Mononuclear cell (primary cell): ENCODE measurements at regions not wholly inside any gene's neighbourhood (a gene's known extent, or its start where the extent isn't known, plus 50 kb on each side); places are given as distances from the start of the nearest gene placed in this dataset.
"Not testable (repeated sequence)": the region's sequence is repeated elsewhere in the genome, so short reads cannot be mapped to it uniquely, and the experiment has no call there.

Experiments
- H3K27me3 ChIP-seq: 2 replicates; pipeline ENCODE4 v1.6.0; 2011; ENCODE audit warnings: low read length, control low read depth; ENCODE audit not compliant: insufficient read depth
- H3K4me1 ChIP-seq: 2 replicates; pipeline ENCODE4 v1.5.1; 2011; ENCODE audit warnings: mild to moderate bottlenecking, low read length, control low read depth; ENCODE audit not compliant: insufficient read depth
- H3K4me3 ChIP-seq: 2 replicates; pipeline ENCODE4 v1.5.1; 2011; ENCODE audit warnings: mild to moderate bottlenecking, low read length, moderate library complexity
- H3K9me3 ChIP-seq: 2 replicates; pipeline ENCODE4 v1.5.1; 2011; ENCODE audit warnings: low read depth, mild to moderate bottlenecking, control low read depth, low read length

DNA sequence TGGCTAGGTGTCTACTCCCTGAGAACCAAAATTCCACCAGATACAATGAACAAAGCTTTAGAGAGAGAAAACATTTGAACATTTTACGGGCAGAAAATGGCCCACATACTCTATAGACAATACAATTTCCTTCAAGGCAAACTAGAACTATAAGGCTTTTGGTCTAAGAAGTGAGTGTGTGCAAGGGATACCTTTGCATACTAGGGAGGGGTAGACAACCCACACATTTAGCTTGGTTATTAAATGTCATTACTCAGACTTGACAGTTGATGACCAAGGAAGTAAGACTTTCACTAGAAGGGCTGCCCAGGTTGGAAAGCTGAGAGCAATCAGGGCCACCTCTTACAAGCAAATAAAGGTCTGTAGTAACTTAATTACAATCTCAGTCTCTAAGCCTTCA is 64.0 kb upstream of the PLEKHM1 start:
- not testable (repeated sequence) for H3K4me3 ChIP-seq, H3K4me1 ChIP-seq, H3K9me3 ChIP-seq, H3K27me3 ChIP-seq

DNA sequence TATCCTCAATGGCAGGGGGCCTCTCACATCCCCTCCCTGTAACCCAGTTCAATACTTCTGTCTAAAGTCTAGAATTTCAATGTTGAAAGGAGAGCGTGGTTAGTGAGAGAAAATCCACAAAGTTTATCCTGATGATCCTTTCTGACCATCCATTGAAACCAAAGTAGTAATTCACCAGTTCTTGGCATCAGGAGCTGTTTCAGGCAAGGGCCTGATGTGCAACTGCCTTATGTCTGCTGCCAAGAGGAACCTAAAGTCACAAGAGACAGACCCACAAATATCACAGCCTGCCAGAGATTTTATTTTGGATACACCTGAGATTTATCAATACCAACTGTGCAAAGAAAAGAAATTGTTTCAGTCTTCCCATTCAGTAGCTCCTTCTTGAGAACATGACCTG is 68.3 kb upstream of the PLEKHM1 start:
- H3K4me1 ChIP-seq, H3K27me3 ChIP-seq, H3K4me3 ChIP-seq, H3K9me3 ChIP-seq: not testable (repeated sequence)

- H3K9me3 ChIP-seq, H3K4me3 ChIP-seq, H3K4me1 ChIP-seq, H3K27me3 ChIP-seq: not testable (repeated sequence)
Observed at GRCh38 chr17:45562868-45563267, 72.3 kb upstream of the PLEKHM1 start.

- H3K9me3 ChIP-seq, H3K4me3 ChIP-seq, H3K27me3 ChIP-seq, H3K4me1 ChIP-seq: not testable (repeated sequence)
Observed at GRCh38 chr17:45563283-45563682, 72.8 kb upstream of the PLEKHM1 start.

DNA sequence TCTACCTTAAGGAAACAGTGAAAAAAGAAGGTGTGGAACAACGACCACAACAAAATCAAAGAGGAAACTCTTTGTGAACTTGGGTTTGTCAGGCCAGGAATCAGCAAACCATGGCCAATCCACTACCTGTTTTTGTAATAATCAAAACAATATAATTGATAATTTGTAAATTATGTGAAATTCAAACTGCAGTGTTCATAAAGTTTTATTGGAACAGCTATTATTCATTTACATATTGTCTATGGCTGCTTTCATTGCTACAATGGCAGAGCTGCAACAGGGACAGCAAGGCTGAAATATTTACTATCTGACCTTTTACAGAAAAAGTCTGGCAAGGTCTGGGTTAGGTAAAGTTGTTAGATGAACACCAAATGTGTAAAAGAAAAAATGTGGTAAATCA is 77.8 kb upstream of the PLEKHM1 start:
- not testable (repeated sequence) for H3K9me3 ChIP-seq, H3K4me3 ChIP-seq, H3K4me1 ChIP-seq, H3K27me3 ChIP-seq

- not testable (repeated sequence) for H3K27me3 ChIP-seq, H3K4me3 ChIP-seq, H3K9me3 ChIP-seq
- peaks cover 26% of the 10 kb centered on the region for H3K4me1 ChIP-seq
Observed at GRCh38 chr17:45573326-45573725, 82.8 kb upstream of the PLEKHM1 start.

DNA sequence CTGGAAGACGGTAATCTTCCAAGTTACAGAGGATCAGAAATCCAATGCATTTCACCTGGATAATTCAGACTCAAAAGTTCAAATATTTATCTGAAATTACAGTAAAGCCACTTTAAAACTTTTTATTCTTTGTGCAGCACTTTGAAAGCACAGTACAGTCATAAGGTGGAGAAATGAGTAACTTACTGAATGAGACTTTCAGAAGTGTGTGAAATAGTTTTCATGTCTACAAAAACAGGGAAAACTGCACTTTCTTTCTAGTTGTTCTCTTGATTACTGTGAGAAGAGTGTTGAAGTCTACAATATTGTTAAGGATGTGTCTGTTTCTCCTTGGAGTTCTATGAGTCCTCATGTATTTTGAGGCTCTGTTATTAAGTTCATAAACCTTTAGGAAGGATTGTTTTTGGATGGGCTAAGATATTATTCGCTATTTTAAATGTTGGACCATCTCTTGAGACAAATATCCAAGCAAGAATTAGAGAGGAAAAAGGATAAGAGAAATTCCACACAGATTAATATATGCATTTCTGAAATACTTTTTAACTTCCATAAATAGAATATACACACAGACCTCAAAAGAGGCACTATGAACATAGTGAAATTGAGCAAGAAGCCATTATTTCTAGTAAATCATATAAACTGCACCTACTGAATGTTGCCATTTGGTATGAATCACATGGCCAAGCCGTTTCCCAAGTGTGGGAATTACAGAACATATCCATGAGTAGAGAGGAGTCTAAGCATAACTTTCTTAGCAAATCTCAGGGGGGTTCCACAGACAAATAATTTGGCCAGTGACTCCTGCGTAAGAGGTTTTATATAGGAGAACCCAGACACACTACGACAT is 83.6 kb upstream of the PLEKHM1 start:
- no peaks in the 10 kb centered on the region for H3K27me3 ChIP-seq
- no peak overlapping the region for H3K4me3 ChIP-seq
- no peaks in the 10 kb centered on the region for H3K9me3 ChIP-seq
- peaks cover 26% of the 10 kb centered on the region for H3K4me1 ChIP-seq

DNA sequence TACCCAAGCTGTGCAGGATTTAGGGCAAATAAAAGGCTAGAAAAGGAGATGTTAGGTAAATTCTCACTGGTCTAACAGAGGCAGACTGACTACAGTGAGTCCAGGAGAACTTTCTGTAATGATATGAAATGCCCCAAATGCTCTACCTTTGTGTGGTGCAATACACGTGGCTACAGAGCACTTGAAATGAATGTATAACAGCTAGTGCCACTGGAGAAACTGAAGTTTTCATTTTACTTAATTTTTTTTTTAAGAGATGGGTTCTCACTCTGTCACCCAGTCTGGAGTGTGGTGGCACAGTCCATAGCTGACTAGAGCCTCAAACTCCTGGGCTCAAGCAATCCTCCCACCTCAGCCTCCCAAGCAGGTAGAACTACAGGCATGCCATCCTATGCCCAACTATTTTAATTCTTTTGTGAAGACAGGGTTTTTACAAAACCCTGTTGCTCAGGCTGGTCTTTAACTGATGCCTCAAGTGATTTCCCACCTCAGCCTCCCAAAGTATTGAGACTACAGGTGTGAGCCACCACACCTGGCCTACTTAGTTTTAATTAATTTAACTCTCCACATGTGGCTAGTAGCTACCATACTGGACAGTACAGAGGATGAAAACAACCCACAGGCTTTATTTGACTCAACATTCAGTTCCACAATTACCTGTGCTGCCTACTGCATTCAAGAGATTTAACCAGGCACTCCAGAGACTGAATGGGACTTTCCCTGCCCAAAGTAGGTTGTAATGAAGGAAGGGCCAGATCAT is 84.8 kb upstream of the PLEKHM1 start:
- Histone ChIP-seq H3K4me1 (peaks cover 32% of the 10 kb centered on the region), H3K27me3 (no peaks in the 10 kb centered on the region), H3K4me3 (no peak overlapping the region), H3K9me3 (no peaks in the 10 kb centered on the region)

- not testable (repeated sequence) for H3K9me3 ChIP-seq, H3K4me3 ChIP-seq, H3K27me3 ChIP-seq
- peaks cover 32% of the 10 kb centered on the region for H3K4me1 ChIP-seq
Observed at GRCh38 chr17:45576527-45577307, 86.2 kb upstream of the PLEKHM1 start.

- Histone ChIP-seq H3K27me3 (no peaks in the 10 kb centered on the region), H3K4me1 (peaks cover 38% of the 10 kb centered on the region), H3K4me3 (no peak overlapping the region), H3K9me3 (no peaks in the 10 kb centered on the region)
Observed at GRCh38 chr17:45577571-45578279, 87.2 kb upstream of the PLEKHM1 start.

- no peaks in the 10 kb centered on the region for H3K9me3 ChIP-seq
- H3K4me1 ChIP-seq = peaks cover 46% of the 10 kb centered on the region
- no peak overlapping the region for H3K4me3 ChIP-seq
- H3K27me3 ChIP-seq = no peaks in the 10 kb centered on the region
Observed at GRCh38 chr17:45578516-45579455, 88.3 kb upstream of the PLEKHM1 start.

- Histone ChIP-seq H3K27me3 (no peaks in the 10 kb centered on the region), H3K9me3 (no peaks in the 10 kb centered on the region), H3K4me1 (peaks cover 51% of the 10 kb centered on the region), H3K4me3 (no peak overlapping the region)
Observed at GRCh38 chr17:45579529-45580495, 89.3 kb upstream of the PLEKHM1 start.

DNA sequence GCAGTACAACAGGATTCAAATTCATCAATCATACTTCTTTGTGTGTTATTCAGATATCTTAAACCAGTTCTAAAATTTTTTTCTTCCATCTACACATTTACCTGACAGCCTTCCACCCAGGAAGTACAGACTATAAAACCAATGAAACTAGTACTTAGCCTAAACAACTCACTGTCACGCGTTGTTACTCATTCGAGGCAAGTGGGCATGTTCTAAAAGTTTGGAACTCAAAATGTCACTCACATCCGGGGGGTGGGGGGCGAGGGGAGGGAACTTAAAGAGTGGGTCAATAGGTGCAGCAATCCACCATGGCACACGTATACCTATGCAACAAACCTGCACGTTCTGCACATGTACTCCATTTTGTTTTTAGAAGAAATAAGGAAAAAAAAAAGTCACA is 90.4 kb upstream of the PLEKHM1 start:
- no peaks in the 10 kb centered on the region for H3K9me3 ChIP-seq
- H3K27me3 ChIP-seq = no peaks in the 10 kb centered on the region
- H3K4me3 ChIP-seq = no peak overlapping the region
- H3K4me1 ChIP-seq = peaks cover 43% of the 10 kb centered on the region
